HG03135 (cell line): ENCODE measurements at regions not wholly inside any gene's neighbourhood (a gene's known extent, or its start where the extent isn't known, plus 50 kb on each side); places are given as distances from the start of the nearest gene placed in this dataset.

Source experiments
- ATAC-seq: cut with Tn5 transposase; IDR thresholded peaks from one replicate; pipeline ENCODE4 v1.9.1; 2021; ENCODE audit warnings: mild to moderate bottlenecking, moderate library complexity; ENCODE audit not compliant: unreplicated experiment

DNA sequence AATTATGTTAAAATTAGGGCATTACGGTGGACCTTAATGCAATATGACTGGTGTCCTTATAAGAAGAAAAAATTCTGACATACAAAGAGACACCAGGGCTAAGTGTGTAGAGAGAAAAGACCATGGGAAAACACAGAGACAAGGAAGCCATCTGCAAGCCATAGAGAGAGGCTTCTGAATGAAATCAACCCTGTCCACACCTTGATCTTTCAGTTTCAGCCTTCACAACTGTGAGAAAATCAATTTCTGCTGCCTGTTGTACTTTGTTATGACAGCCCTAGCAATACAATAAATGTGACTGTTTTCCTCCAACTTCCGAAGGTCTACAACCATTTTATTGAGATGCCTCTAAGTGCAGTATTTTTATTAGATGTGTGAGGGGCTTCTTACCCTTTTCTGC lies 1407.2 kb downstream of the MRPL39 start:
- ATAC-seq: no peak

DNA sequence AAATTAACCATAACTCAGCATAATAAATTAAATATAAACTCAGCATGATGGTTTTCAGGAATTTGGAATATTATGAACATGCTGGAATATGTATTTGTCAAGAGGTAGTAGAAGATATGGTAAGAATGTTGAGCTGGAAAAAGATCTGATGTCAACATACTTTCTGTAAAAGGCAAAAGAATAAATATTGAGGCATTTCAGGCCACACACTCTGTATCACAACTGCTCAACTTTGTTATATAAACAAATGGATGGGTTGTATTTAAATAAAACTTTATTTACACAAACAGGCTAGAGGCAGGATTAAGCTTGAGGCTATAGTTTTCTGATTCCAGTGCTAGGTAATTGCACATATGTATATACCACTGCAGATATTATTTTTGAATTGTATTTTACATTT lies 1409.4 kb downstream of the MRPL39 start:
- no peak for ATAC-seq

DNA sequence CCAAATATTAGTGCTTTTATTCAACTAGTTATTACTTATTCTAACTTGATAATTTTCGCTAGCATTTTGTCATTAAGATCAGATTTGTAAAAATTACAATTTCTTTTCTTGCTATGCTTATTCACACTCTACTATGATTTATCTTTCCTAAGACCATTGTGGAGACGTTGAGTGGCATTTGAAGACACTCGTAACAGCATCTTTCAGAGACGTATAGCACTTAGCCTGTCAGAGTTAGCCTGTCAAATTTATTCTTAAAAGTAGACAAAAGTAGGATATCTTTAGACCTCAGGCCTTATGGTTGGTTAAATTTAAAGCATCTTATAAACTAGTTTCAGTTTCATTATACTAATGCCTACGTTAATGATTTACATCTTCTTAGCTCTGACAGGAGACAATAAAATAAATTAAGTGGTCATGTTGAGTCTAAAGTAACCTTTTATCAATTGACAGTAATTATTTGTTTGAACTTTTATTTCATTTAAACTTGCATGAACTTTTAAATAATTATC lies 1410.1 kb downstream of the MRPL39 start:
- ATAC-seq: peak; percentile 67

DNA sequence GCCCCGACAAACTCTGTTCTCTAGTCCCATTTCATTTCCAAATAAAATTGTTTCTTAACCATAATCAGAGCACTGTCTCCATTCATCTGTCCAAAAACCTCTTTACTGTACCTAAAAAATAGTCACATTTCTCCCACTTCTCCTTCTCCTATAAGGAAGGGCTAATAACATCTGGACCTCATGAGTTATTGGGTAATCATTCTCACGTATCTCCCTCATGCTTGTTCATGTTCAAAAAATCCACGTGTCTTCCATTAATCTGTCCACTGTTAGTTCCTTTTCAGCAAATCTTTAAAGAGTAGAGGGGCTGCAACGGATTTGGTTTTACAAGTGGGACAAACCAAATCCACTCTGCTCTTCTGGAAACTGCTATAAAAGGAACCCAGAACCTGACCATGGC lies 1418.8 kb downstream of the MRPL39 start:
- ATAC-seq: no peak

DNA sequence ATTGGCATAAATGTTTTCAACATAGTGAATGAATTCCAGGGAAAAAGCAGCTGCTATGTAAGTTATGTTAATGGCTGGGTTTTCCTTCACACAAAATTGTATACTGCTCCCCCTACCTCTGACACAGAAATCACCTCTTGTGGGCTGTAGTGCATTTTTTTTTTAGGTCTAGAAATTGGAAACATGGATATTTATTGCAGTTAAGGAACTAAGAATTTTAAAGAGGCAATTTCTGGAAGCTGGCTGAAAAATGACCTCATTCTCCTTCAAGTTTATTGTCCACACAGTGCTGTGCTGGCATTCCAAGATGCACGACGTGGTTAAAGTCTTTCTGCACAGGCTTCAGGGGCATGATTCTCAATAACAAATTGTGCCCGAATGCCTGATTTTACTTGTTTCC lies 1424.2 kb downstream of the MRPL39 start:
- no peak for ATAC-seq

DNA sequence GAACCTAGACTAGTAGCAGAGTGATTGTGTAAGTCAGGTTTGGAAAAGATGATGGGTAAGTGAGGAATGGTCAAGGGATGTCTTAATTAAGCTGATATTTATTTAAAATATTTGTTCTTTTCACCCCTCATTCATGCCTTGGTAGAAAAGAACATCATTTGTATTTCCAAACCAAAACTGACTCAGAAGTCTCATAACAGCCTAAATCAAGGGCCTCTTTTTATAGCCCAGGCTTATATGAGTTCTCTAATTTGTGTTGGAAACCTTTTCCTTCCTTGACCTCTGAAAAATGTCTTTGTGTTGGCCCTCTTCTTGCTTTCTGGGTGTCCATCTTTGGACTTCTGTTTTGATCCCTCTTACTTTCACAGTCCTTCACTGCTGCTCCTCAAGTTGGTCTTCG lies 1428.2 kb downstream of the MRPL39 start:
- ATAC-seq: no peak

DNA sequence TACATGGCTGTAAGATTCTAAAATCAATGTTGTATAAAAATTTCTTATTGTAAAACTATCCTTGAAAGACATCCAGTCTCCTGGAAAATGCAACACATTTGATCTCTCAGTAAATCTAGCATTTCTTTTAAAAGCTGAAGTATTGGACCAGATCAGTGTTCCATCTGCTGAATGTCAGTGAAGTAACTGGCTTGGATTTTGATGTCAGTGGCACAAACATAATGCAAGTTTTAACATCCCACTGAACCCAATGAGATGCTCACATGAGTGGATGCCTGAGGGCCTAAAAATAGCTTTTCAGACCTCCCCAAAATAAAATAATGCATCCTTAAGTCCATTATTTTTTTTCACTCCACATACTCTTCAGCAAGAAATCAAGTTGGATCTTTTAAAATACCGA lies 1432.2 kb downstream of the MRPL39 start:
- ATAC-seq: no peak

DNA sequence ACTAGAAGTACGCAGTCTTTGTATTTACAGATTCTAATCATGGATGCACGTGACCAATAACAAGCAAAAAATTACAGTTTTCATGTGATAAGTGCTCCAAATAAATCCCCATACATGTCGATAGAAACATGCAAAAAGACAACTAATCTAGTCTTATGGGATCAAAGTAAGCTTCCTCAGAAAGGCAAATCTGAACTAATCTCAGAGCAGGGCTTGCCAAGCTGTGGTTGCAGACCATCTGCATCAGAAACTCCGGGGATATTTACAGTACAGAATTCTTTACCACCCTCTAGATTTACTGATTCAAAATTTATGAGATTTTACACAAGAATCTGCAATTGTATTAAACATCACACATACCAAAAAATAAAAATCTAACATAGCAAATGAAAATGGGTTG lies 1435.5 kb downstream of the MRPL39 start:
- ATAC-seq: no peak

DNA sequence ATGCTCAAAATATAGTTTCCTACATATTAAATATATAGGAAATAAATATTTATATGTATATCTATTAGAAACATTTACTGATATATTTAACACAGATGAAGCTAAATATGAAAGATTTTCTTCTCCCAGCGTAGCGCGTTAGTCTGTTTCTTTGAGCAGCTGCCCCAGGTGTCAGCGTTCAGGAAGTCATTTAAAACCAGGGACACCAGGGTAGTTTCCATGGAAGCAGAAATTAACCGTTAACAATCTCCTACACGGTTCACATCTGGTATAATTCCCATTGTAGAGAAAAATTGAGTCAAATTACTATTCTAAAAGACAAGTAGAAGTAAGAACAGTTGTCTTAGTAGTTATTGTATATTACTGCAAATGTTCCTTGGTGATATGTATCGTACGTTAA lies 1443.7 kb downstream of the MRPL39 start:
- ATAC-seq: no peak

DNA sequence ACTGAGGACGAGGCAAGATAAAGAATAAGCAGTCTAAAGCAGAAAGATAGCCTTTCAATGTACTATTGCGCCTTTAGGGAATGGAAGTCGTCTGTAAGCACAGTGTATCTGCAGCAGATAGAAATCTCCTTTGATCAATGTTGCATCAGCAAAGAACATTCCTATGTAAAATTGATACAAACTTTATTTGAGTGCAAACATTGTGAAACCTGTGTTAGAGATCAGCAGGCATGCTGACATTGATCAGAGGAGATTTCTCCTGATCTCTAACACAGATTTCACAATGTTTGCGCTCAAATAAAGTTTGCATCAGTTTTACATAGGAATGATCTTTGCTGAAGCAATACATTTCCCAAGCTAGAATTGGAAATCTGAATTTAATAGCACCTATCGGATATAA lies 1446.8 kb downstream of the MRPL39 start:
- ATAC-seq: no peak

DNA sequence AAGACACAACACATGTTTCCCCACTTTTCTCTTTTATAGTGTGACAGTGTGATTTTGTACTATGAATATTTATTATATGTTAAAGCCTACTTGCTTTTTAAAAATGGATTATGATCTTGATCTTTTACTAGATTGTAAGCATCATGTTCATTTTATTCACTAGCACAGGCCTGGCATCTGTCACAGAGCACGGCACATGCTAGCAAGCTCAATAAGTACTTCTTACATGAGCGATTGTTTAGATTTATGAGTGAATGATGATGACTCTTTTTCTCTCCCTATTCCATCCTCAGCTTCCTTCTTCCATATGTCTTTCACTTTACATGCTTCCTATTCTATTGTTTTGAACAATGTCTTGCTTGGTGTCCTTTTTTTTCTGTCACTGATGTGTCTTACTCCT lies 1454.1 kb downstream of the MRPL39 start:
- no peak for ATAC-seq

DNA sequence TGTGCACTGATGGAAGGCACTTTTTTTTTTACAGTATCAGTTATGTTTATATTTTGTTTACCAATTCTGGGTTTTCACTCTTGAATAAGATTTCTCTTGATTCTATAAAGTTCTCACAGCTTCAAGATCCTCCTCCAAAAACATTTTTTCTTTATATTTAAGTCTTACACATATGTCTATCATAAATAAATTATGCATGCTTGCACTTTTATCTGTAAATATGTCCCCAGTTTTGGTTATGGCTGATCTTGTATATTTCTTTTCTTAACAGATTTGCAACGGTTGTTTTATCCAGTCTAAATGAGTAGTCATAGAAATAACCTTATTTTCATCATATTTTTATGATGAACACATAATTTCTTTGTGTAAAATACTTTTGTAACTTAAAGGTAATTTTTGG lies 1456.5 kb downstream of the MRPL39 start:
- no peak for ATAC-seq

DNA sequence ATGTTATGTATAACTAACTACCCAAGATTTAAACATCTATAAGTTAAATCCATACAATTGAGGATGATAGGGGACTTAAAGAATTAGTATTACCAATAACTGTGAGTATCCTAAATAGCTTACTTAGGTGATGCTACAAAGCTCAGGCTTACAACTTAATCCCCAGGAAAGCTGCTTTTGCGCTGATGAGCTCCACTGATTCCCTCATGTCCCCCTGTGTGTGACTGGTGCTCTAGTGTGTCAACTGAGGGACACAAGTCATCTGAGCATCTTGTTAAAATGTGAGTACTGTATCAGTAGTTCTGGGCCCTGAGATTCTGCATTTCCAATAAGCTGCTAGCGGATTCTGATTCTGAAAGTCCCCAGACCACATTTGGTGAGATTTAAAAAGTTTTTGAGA lies 1458.8 kb downstream of the MRPL39 start:
- ATAC-seq: no peak

DNA sequence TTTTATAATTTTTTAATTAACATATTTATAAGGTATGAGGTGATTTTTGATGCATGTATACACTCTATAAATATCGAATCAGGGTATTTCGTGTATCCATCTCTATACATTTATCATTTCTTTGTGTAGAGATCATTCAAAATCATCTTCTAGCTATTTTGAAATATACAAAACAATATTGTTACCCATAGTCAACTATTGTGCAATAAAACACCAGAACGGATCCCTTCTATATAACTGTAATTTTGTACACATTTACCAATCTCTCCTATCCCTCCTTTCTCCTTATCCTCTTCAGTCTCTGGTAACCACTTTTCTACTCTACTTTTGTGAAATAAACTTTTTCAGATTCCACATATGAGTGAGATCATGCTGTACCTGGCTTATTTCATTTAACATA lies 1459.6 kb downstream of the MRPL39 start:
- ATAC-seq: no peak

DNA sequence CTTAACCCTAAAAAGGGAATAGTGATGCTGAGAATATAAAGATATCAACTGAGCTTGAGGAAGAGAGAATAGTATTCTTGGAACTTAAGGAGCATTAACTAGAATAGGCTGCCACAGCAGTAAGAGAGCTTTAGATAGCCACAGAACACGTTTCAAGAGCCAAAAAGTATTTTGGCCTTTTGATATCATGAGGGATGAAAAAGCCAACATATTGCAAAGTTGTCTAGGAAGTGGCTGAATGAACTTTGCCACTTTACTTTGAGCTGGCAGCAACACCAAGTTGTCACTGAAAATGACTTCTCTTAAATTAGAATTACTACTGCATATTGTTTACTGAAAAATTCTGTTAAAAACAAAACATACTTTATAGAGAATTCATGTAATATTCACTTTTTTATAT lies 1476.2 kb downstream of the MRPL39 start:
- ATAC-seq: no peak

DNA sequence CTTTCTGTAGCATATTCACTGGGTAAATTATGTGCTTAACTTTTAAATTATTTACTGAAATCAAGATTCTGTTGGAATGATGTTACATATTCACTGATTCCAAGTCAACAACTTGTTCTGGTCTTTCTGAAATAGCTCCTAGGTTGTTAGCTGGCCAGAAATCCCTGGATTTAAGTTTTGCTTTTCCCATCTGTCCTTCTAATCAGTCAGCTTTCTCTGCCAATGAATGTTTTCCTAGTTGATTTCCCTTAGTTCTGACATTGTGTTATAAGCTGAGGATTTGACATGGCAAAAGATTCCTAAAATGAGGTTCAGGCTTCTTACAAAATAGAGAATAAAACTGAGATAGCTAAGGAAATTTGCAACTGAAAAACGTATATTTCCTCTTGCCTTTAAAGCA lies 1479.6 kb downstream of the MRPL39 start:
- no peak for ATAC-seq

DNA sequence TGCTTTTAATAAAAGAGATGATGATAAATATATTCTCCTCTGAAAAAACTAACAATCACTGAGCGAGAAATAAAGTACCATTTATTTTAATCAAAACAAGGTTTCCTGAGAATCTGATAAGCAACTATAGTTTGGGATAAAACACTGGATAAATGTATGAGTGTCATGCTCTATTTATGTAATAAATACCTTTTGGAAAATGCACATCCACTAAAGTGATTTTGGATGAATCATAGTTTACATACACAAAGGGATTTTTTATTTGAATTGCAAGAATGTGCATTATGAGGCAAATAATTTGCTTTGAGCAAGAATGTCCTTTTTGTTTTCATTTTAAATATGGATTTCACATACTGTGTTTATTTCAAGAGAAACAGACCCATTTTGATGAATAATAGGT lies 1483.5 kb downstream of the MRPL39 start:
- no peak for ATAC-seq

DNA sequence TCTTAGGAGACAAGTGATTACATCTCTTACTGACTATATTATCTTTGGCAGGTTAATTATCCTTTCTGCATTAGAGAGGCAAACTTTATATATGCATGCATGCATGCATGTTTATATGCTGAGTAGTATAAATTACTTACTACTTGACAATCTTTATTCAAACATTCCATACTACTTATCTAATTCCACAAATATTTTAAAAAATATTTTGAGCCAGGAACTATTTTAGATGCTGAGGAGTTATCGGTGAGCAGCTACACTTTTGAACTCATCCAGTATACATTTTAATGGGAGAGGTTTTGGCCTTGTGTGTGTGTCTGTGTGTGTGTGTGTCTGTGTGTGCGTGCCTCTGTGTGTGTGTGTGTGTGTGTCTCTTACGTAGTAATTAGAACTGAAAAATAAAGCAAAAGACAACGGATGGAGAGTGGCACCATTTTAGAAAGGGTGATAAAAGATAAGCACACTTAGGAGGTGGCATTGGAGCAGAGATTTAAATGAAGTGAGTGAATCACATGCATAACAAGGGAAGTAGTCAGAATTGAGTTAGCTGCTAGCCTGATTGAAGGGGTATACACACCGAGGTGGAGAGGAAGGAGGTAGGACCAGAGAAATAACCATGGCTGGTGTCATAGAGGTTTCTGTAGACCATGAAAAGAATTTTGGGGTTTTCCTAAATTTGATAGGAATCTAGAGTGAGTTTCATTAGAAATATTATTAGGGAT lies 1488.4 kb downstream of the MRPL39 start:
- no peak for ATAC-seq

DNA sequence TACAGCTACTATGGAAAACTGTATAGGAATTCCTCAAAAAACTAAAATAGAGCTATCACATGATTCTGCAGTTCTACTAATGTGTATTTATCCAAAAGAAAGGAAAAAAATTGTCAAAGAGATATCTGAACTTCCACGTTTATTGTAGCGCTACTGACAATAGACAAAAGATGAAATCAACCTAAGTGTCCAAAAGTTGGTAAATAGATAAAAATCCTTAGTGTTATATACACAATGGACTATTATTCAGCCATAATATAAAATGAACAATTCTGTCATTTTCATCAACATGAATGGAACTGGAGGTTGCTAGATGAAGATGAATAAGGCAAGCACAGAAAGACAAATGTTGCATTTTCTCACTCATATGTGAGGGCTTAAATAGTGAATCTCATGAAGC lies 1492.1 kb downstream of the MRPL39 start:
- ATAC-seq: no peak

DNA sequence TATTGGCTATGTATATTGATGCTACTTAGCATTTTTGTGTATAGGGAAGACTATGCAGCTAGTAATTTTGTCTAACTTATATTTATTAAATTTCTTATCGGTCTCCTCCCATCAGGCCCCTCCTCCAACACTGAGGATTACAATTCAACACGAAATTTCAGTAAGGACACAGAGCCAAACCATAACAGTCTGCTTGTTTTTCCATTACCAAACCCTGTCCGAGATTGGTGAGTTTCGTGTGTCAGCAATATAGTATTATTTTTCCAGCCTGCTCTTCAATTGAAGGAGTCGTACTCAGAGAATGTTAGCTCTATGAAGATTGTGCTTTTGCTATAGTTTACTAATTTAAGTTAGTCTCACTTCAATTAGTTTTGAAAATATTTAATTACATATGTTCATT lies 1495.3 kb downstream of the MRPL39 start:
- no peak for ATAC-seq

DNA sequence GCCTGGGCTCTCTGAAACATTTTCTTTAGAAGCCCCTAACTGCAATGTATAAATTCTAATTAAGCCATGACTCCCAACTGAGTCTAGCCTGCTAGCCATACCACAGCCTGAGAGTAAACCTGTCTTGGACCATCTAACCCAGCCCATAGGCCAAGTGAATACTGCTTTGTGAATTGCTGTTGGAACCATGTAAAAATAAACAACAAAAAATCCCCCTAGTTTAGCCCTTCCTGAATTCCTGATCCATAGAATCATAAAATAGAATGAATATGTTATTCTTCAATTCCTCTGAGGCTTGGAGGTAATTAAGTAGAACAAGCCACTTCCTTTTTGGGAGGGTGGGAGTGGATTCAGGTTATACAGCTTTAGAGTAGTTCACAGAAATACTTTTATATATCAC lies 1496.4 kb downstream of the MRPL39 start:
- ATAC-seq: no peak

DNA sequence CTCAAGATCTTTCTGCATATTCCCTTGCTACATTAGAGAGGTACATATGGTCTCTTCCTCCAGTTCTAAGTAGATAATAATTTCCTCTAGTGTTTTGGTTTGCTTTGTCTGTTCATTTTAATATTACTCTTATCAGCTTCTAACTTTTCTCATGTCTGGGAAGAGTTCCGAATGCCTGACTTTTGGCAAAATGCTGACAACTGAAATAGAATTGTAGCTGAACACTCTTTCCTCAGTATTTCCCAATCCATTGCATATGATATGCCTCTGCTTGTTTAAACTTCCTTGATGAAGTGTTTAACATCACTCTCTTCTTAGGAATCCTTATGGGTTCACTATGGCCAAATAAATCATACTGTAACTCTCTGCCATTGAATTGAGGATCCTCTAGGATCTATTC lies 1510.1 kb downstream of the MRPL39 start:
- no peak for ATAC-seq

DNA sequence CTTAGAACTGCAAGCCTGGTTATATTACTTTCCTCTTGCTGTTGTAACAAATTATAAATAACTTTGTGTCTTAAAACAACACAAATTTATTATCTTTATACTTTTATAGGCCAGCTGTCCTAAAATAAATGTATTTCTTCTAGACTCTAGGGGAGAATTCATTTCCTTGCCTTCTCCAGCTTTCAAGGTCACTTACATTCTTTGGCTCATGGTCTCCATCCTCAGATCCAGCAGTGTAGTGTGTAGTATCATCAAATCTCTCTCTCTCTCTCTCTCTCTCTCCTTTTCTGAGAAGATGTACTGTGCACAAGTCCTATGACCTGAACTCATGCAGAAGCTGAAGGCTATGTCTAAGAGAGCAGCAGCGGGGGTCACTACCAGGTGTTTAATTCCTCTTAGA lies 1510.6 kb downstream of the MRPL39 start:
- no peak for ATAC-seq
